ENCODE measurements at regions not wholly inside any gene's neighbourhood (a gene's known extent, or its start where the extent isn't known, plus 50 kb on each side); places are given as distances from the start of the nearest gene placed in this dataset.

DNA sequence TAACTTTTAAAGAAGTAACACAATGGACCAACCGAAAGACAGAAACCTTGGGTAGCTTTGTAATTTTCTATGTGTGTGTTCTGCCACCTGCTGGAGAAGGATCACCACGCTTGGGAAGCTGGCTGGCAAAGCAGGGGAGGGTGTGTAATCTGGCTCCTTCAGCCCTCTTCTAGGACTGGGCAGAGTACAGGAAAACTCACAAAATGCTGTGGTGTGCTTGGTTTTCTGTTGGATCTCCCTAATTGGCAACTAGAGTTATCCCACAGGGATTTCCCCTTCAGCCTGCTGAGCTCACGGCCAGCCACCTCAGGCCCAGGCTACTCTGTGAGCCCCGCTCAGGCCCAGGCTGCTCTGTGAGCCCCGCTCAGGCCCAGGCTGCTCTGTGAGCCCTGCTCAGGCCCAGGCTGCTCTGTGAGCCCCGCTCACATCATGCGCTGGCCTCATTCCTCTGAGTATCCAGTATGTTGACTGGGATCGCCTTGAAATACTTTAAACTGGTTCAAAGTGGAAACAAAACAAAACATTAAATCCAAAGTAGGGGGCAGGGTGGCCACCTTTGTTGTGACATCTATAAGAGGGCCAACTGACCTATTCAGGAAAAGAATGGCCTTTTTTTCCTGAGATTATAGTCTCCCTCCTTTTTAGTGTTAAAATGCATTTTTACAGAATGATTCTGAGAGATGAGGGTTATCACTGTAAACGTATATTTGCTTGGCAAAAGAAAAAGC is 52.0 kb upstream of the RNU6-8 start:
- DNase-seq (ENCODE audit: low spot score), result peak; percentile 61

DNA sequence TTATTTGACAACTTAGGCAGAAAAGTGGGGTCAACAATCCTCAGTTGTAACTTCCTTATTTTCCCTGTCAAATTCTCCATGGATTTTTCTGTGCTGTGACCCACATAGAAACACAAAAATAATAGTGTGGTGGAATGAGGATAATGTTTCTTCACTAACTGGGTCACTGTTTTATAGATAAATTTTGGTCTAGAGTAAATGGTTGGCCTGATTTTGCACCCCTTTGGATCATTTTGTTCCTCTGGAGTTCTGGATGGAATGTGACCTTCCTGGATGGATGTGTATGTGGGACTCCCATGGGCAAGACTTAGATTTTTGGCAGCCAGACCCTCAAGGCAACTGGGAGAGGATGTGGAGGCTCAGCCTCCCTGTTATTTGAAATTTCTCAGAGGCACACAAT is 52.7 kb upstream of the RNU6-8 start:
- DNase-seq (ENCODE audit: low spot score), result no peak

DNA sequence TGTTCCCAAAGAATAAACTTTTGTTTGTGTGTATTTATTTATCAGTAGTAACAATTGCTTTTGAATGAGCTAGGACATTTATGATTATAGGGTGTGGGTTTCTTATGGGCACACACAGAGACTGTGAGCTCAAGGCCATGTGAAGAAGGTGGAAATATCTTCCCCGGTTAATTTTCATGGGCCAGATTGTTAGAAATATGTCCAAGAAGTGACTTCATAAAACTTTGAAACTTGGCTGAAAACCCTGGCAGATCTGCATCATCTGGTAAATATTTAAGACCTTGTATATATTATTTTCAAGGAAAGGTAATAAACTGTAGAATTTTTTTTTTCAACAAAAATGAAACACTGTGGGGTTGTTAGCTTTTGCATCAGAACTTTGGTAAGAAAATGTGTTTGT is 53.5 kb upstream of the RNU6-8 start:
- DNase-seq (ENCODE audit: low spot score), result no peak

DNA sequence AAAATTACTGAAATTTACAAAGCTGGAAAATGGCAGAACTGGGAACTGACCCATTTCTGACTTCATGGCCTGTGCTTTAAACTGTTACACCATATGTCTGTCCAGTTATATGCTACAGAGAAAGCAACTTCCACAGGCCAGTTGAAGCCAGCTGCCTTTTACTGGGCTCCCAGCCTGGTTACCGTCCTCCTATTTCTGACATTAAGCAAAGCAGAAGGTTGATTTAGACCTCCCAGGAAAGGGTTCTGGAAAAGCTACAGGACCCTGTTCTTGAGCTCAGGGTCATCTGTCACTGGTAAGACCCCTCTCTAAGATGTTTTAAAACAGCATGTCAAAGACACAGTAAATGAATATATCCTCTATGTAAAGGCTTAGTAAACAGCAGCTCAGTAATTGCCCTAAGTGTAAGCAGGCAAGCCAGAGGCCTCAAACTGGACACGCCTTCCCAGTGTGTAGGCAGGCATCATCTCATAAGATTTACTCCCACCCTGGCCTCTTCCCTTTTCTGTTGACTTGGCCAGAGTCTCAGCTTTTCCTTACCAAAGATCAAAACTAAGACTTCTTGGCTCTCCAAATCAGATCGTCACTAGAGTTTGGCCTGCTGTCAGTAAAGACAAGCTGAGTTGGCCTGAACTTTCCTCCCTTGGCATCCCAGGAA is 55.4 kb upstream of the RNU6-8 start:
- DNase-seq (ENCODE audit: low spot score), result no peak

DNA sequence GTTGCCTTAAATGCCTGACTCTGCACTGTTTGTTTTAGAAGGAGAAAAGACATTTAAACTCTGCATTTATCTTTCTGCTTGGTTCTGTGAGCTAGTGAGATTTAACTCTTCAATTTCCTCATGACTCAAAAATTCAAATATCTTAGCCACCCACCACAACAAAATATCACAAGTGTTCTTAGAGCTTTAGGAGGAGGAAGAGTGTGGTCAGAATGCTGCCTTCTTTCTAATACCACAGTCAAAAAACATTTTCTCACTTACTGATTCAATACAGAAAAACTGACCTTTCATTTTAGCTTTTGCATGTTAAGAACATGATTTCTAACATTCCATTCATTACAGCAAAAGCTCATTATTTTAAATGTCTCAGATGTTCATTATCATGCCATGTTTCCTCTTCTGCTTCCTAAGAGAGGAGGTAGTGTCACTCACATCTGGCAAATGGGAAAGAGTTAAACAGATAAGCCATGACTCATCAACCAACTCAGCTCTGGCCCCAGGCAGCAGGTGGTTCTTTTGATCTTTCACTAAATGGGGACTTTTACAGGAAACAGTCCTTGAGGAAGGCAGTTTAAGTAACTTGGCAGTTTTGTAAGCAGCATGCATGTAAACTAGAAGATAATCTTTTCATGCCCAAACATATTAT is 56.4 kb upstream of the RNU6-8 start:
- no peak for DNase-seq (ENCODE audit: low spot score)

DNA sequence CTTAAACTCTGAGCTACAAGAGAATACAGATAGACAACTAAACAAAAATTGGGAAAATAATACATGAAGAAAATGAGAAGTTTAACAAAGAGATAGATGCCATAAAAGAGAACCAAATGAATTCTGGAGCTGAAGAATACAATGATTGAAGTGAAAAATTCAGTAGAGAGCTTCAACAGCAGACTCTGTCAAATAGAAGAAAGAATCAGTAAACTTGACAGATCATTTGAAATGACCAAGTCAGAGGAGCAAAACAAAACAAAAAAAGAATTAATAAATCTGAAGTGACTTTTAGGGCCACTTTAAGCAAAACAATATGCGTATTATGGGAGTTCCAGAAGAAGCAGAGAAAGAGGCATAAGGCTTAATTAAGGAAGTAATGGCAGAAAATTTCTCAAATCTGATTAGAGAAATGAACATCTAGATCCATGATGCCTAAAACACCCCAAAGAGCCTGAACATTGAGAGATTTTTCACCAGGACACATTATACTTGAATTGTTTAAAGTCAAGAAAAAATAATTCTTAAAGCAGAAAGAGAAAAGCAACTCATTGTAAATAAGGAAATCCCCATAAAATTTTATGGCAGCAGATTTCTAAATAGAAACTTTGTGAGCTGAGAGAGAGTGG is 61.0 kb upstream of the RNU6-8 start:
- no peak for DNase-seq (ENCODE audit: low spot score)

DNA sequence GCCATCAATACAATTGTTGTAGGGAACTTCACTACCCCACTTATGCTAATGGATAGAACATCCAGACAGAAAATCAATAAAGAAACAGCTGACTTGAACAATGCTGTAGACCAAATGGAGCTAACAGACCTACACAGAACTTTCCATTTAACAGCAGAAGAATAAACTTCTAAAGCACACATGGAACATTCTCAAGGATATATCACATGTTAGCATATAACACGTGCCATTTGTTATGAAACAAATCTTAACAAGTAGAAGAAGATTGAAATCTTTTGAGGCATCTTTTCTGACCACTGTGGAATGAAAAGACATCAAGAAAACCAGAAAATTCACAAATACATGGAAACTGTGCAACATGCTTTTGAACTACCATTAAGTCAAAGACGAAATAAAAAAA is 62.5 kb upstream of the RNU6-8 start:
- DNase-seq (ENCODE audit: low spot score), result no peak

DNA sequence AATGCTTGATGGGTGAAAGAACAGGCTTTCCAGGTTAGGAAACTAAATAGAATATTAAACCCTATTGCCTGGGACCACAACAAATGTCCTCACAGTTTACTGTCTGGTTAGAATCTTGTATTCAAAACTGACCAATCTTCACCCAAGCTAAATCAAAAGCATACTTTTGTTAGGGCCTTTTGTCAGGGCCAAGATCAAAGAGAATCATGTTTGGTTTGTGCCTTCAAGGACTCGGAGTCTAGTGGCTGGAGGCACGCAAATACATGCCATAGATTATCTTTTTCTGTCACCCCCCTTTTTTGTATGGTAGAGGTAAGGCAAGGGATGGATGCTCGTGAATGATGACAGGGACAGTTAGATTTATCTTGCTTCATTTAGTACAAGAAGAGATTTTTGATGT is 51.1 kb upstream of the AKAP6 start:
- DNase-seq (ENCODE audit: low spot score), result no peak

Measured in SK-N-DZ (cell line).